H9 (cell line): ENCODE measurements at regions not wholly inside any gene's neighbourhood (a gene's known extent, or its start where the extent isn't known, plus 50 kb on each side); places are given as distances from the start of the nearest gene placed in this dataset.
A peak's percentile ranks its signal among the peaks of the same experiment; 100 is the strongest.

ENCODE experiments used
- DNase-seq: peaks from one replicate; pipeline ENCODE4 v3.0.0-alpha.2; 2017
- H2AFZ ChIP-seq: one replicate; pipeline ENCODE4 v1.6.1; 2013; ENCODE audit warnings: mild to moderate bottlenecking, low read length, control low read depth, moderate library complexity
- H2AK5ac ChIP-seq: 2 replicates; pipeline ENCODE4 v1.6.1; 2013; ENCODE audit warnings: low read length, control low read depth, mixed read lengths; ENCODE audit not compliant: insufficient read length
- H2BK120ac ChIP-seq: one replicate; pipeline ENCODE4 v1.6.1; 2013; ENCODE audit warnings: low read depth, mild to moderate bottlenecking, low read length, control low read depth, inconsistent platforms; ENCODE audit not compliant: poor library complexity, severe bottlenecking
- H2BK12ac ChIP-seq: 2 replicates; pipeline ENCODE4 v1.6.1; 2013; ENCODE audit warnings: low read length, control low read depth, mixed read lengths, low read depth; ENCODE audit not compliant: insufficient read length
- H2BK15ac ChIP-seq: 2 replicates; pipeline ENCODE4 v1.6.1; 2013; ENCODE audit warnings: low read depth, low read length, control low read depth
- H2BK20ac ChIP-seq: one replicate; pipeline ENCODE4 v1.6.1; 2013; ENCODE audit warnings: low read depth, mild to moderate bottlenecking, low read length, control low read depth, inconsistent platforms; ENCODE audit not compliant: poor library complexity, severe bottlenecking
- H2BK5ac ChIP-seq: 2 replicates; pipeline ENCODE4 v1.6.1; 2013; ENCODE audit warnings: low read length, control low read depth, mixed read lengths; ENCODE audit not compliant: insufficient read length
- H3K14ac ChIP-seq: 2 replicates; pipeline ENCODE4 v1.6.1; 2013; ENCODE audit warnings: low read length, control low read depth; ENCODE audit not compliant: insufficient read depth
- H3K18ac ChIP-seq: 2 replicates; pipeline ENCODE4 v1.6.1; 2013; ENCODE audit warnings: low read depth, mild to moderate bottlenecking, mixed read lengths, low read length, control low read depth; ENCODE audit not compliant: insufficient read length
- H3K23ac ChIP-seq: 2 replicates; pipeline ENCODE4 v1.6.1; 2013; ENCODE audit warnings: low read length, control low read depth, mixed read lengths, low read depth; ENCODE audit not compliant: insufficient read length
- H3K23me2 ChIP-seq: 2 replicates; pipeline ENCODE4 v1.6.1; 2013; ENCODE audit warnings: low read depth, mild to moderate bottlenecking, mixed read lengths, low read length, control low read depth; ENCODE audit not compliant: insufficient read length, poor library complexity, severe bottlenecking
- H3K27ac ChIP-seq: 2 replicates; pipeline ENCODE4 v1.5.1; 2013; ENCODE audit warnings: low read length, control low read depth, mixed read lengths, low read depth; ENCODE audit not compliant: insufficient read length
- H3K27me3 ChIP-seq: 2 replicates; pipeline ENCODE4 v1.6.1; 2013; ENCODE audit warnings: low read length, control low read depth, inconsistent platforms; ENCODE audit not compliant: insufficient read depth
- H3K4ac ChIP-seq: 2 replicates; pipeline ENCODE4 v1.6.1; 2013; ENCODE audit warnings: low read depth, mild to moderate bottlenecking, control low read depth, inconsistent platforms, low read length, moderate library complexity
- H3K4me1 ChIP-seq: 2 replicates; pipeline ENCODE4 v1.6.1; 2013; ENCODE audit warnings: low read length, control low read depth, inconsistent platforms; ENCODE audit not compliant: insufficient read depth
- H3K4me2 ChIP-seq: 2 replicates; pipeline ENCODE4 v1.6.1; 2013; ENCODE audit warnings: low read length, control low read depth, mixed read lengths; ENCODE audit not compliant: insufficient read length, insufficient read depth
- H3K56ac ChIP-seq: 2 replicates; pipeline ENCODE4 v1.6.1; 2013; ENCODE audit warnings: low read depth, mild to moderate bottlenecking, mixed read lengths, low read length, control low read depth; ENCODE audit not compliant: insufficient read length
- H3K79me1 ChIP-seq: 2 replicates; pipeline ENCODE4 v1.6.1; 2013; ENCODE audit warnings: low read depth, mild to moderate bottlenecking, moderate library complexity, low read length, control low read depth, inconsistent platforms; ENCODE audit not compliant: insufficient read depth, poor library complexity, severe bottlenecking
- H3K79me2 ChIP-seq: 2 replicates; pipeline ENCODE4 v1.6.1; 2013; ENCODE audit warnings: low read length, control low read depth, inconsistent platforms; ENCODE audit not compliant: insufficient read depth
- H3K9ac ChIP-seq: 2 replicates; pipeline ENCODE4 v1.6.1; 2013; ENCODE audit warnings: low read length, control low read depth, mixed read lengths; ENCODE audit not compliant: insufficient read length; ENCODE audit errors: extremely low read depth
- H3K9me3 ChIP-seq: one replicate; pipeline ENCODE4 v1.6.1; 2013; ENCODE audit warnings: low read depth, low read length, inconsistent platforms; ENCODE audit not compliant: control insufficient read depth
- H3T11ph ChIP-seq: one replicate; pipeline ENCODE4 v1.6.1; 2013; ENCODE audit warnings: mild to moderate bottlenecking, low read length, control low read depth, inconsistent platforms
- H4K20me1 ChIP-seq: one replicate; pipeline ENCODE4 v1.6.1; 2013; ENCODE audit not compliant: control insufficient read depth, insufficient read length, insufficient read depth
- H4K5ac ChIP-seq: 2 replicates; pipeline ENCODE4 v1.6.1; 2013; ENCODE audit warnings: low read depth, mild to moderate bottlenecking, mixed read lengths, low read length, control low read depth; ENCODE audit not compliant: insufficient read length
- H4K8ac ChIP-seq: replicated peaks from 2 replicates; pipeline ENCODE4 v1.6.1; 2013; ENCODE audit warnings: low read length, control low read depth, mixed read lengths, low read depth; ENCODE audit not compliant: insufficient read length
- H4K91ac ChIP-seq: 2 replicates; pipeline ENCODE4 v1.6.1; 2013; ENCODE audit warnings: low read depth, mild to moderate bottlenecking, moderate library complexity, mixed read lengths, low read length, control low read depth; ENCODE audit not compliant: insufficient read length
- H3K27ac Mint-ChIP-seq, 3 experiments: 2 replicates in 2 of 3; 3 replicates in 1 of 3; pipeline ENCODE4 v1.8.0; 2020 to 2021; ENCODE audit warnings: mixed read lengths in 3 of 3, mild to moderate bottlenecking in 1 of 3, moderate library complexity in 1 of 3
- H3K27me3 Mint-ChIP-seq: 2 replicates; pipeline ENCODE4 v1.8.0; 2021; ENCODE audit warnings: low read depth, mild to moderate bottlenecking, moderate library complexity, mixed read lengths
- H3K36me3 Mint-ChIP-seq, 3 experiments: 2 replicates in 2 of 3; 3 replicates in 1 of 3; pipeline ENCODE4 v1.8.0; 2020 to 2021; ENCODE audit warnings: low read depth in 3 of 3, mixed read lengths in 3 of 3; ENCODE audit not compliant: insufficient read depth in 1 of 3
- H3K4me1 Mint-ChIP-seq, 2 experiments: 2 replicates each; pipeline ENCODE4 v1.8.0; 2020; ENCODE audit warnings: mixed read lengths in 2 of 2
- H3K4me3 Mint-ChIP-seq, 2 experiments: 2 replicates in 1 of 2; 3 replicates in 1 of 2; pipeline ENCODE4 v1.8.0; 2020 to 2021; ENCODE audit warnings: mild to moderate bottlenecking in 2 of 2, mixed read lengths in 2 of 2, moderate library complexity in 1 of 2
- H3K9me3 Mint-ChIP-seq, 2 experiments: 2 replicates in 1 of 2; 3 replicates in 1 of 2; pipeline ENCODE4 v1.8.0; 2020; ENCODE audit warnings: mild to moderate bottlenecking in 2 of 2, mixed read lengths in 2 of 2, moderate library complexity in 1 of 2
- WGBS: extraction: QIAGEN DNeasy Blood & Tissue Kit; methylation state at CpG from one replicate; pipeline ENCODE4 v1.1.7; 2013; ENCODE audit warnings: missing lambda C conversion rate, low lambda C conversion rate, mixed read lengths; ENCODE audit not compliant: insufficient read length; ENCODE audit errors: extremely low coverage; 5-methylcytosine and 5-hydroxymethylcytosine counted together
- TF ChIP-seq, protein P1 (sequence below): fragments of 200-600 bp; sonication (generic); conservative IDR thresholded peaks from 3 replicates; pipeline ENCODE4 v1.8.0; 2021; ENCODE audit warnings: antibody characterized with exemption, mild to moderate bottlenecking

DNA sequence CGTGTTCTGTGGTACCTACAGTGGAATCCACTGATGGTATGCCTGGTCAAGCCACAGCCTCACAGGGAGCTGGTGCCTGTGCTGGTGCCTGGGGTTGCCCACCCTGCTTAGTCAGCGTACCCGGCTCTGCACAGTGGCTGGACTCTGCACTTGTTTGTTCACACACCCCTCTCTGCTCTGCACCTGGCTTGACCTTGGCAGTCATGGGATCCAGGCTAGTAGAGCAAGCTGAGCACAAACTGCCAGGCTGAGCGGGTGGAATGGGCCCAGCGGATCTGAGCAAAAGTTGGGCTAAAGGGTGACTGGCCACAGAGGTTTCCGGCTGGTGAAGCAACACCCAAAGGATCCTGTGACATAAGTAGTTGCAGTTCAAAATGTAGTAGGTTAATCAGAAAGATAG, 163.5 kb downstream of the CDH19 start:
- no peak overlapping the region for H3K56ac ChIP-seq
- H2BK12ac ChIP-seq, result no peak overlapping the region
- no peak overlapping the region for H2BK15ac ChIP-seq
- H3K14ac ChIP-seq, result no peak overlapping the region
- H2BK5ac ChIP-seq, result no peak overlapping the region
- no peak overlapping the region for H3K4me2 ChIP-seq
- no peaks in the 10 kb centered on the region for H3K4me1 Mint-ChIP-seq
- no peak overlapping the region for H3K23ac ChIP-seq
- H3K4me1 ChIP-seq, result no peaks in the 10 kb centered on the region
- no peak overlapping the region for H3K18ac ChIP-seq
- no peaks in the 10 kb centered on the region for H3K9me3 ChIP-seq
- H3K79me2 ChIP-seq, result no peaks in the 10 kb centered on the region
- no peaks in the 10 kb centered on the region for H3K9me3 Mint-ChIP-seq
- no peak overlapping the region for H3K4ac ChIP-seq
- H4K8ac ChIP-seq, result peak overlapping the region; percentile 35
- TF ChIP-seq, protein P1, sequence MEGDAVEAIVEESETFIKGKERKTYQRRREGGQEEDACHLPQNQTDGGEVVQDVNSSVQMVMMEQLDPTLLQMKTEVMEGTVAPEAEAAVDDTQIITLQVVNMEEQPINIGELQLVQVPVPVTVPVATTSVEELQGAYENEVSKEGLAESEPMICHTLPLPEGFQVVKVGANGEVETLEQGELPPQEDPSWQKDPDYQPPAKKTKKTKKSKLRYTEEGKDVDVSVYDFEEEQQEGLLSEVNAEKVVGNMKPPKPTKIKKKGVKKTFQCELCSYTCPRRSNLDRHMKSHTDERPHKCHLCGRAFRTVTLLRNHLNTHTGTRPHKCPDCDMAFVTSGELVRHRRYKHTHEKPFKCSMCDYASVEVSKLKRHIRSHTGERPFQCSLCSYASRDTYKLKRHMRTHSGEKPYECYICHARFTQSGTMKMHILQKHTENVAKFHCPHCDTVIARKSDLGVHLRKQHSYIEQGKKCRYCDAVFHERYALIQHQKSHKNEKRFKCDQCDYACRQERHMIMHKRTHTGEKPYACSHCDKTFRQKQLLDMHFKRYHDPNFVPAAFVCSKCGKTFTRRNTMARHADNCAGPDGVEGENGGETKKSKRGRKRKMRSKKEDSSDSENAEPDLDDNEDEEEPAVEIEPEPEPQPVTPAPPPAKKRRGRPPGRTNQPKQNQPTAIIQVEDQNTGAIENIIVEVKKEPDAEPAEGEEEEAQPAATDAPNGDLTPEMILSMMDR, result no peak
- no peak overlapping the region for H3K27ac ChIP-seq
- DNase-seq, result no peak
- H2AK5ac ChIP-seq, result no peak overlapping the region
- no peak overlapping the region for H4K5ac ChIP-seq
- no peak overlapping the region for H3K9ac ChIP-seq
- H2AFZ ChIP-seq, result no peak overlapping the region
- no peaks in the 10 kb centered on the region for H3K79me1 ChIP-seq
- no peaks in the 10 kb centered on the region for H3K27me3 ChIP-seq
- H3K36me3 Mint-ChIP-seq, result no peaks in the 10 kb centered on the region
- H3T11ph ChIP-seq, result no peak overlapping the region
- H3K27me3 Mint-ChIP-seq, result no peaks in the 10 kb centered on the region
- no peak overlapping the region for H2BK20ac ChIP-seq
- no peak overlapping the region for H4K91ac ChIP-seq
- no peak overlapping the region for H3K4me3 Mint-ChIP-seq
- no peak overlapping the region for H2BK120ac ChIP-seq
- WGBS, result no CpG with 5 or more reads among the region's 6 CpGs
- no peaks in the 10 kb centered on the region for H3K23me2 ChIP-seq
- H4K20me1 ChIP-seq, result no peaks in the 10 kb centered on the region
- no peak overlapping the region for H3K27ac Mint-ChIP-seq
